ENCODE measurements at regions not wholly inside any gene's neighbourhood (a gene's known extent, or its start where the extent isn't known, plus 50 kb on each side); places are given as distances from the start of the nearest gene placed in this dataset.

- TF ChIP-seq, protein P1, sequence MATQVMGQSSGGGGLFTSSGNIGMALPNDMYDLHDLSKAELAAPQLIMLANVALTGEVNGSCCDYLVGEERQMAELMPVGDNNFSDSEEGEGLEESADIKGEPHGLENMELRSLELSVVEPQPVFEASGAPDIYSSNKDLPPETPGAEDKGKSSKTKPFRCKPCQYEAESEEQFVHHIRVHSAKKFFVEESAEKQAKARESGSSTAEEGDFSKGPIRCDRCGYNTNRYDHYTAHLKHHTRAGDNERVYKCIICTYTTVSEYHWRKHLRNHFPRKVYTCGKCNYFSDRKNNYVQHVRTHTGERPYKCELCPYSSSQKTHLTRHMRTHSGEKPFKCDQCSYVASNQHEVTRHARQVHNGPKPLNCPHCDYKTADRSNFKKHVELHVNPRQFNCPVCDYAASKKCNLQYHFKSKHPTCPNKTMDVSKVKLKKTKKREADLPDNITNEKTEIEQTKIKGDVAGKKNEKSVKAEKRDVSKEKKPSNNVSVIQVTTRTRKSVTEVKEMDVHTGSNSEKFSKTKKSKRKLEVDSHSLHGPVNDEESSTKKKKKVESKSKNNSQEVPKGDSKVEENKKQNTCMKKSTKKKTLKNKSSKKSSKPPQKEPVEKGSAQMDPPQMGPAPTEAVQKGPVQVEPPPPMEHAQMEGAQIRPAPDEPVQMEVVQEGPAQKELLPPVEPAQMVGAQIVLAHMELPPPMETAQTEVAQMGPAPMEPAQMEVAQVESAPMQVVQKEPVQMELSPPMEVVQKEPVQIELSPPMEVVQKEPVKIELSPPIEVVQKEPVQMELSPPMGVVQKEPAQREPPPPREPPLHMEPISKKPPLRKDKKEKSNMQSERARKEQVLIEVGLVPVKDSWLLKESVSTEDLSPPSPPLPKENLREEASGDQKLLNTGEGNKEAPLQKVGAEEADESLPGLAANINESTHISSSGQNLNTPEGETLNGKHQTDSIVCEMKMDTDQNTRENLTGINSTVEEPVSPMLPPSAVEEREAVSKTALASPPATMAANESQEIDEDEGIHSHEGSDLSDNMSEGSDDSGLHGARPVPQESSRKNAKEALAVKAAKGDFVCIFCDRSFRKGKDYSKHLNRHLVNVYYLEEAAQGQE (IDR thresholded peaks at IDR 0.05; ENCODE audit: insufficient read depth in 1 of 2, low read depth in 2 of 2, low read length in 2 of 2) = no peak
- no peak for TF ChIP-seq POLR2AphosphoS5 (IDR thresholded peaks at IDR 0.05; ENCODE audit: low read depth, low read length)
- no peak for TF ChIP-seq SIN3A (IDR thresholded peaks at IDR 0.05; ENCODE audit: borderline replicate concordance, insufficient read depth, low read length)
- TF ChIP-seq TAF1 (IDR thresholded peaks at IDR 0.05; ENCODE audit: borderline replicate concordance, insufficient read depth, low read length) = no peak
- TF ChIP-seq FOXP2 (optimal IDR thresholded peaks at IDR 0.05; ENCODE audit: borderline replicate concordance, extremely low read depth, extremely low read length, insufficient read depth) = no peak
These were observed 266.0 kb downstream of the MYCN start for GRCh38 chr2:16206191-16206944.
